ENCODE measurements at regions not wholly inside any gene's neighbourhood (a gene's known extent, or its start where the extent isn't known, plus 50 kb on each side); places are given as distances from the start of the nearest gene placed in this dataset.
"Not testable (repeated sequence)": the region's sequence is repeated elsewhere in the genome, so short reads cannot be mapped to it uniquely, and the experiment has no call there.

- DNase-seq: no peak
These were observed 175.8 kb upstream of the ATP10B start for GRCh38 chr5:161027763-161028162.

DNA sequence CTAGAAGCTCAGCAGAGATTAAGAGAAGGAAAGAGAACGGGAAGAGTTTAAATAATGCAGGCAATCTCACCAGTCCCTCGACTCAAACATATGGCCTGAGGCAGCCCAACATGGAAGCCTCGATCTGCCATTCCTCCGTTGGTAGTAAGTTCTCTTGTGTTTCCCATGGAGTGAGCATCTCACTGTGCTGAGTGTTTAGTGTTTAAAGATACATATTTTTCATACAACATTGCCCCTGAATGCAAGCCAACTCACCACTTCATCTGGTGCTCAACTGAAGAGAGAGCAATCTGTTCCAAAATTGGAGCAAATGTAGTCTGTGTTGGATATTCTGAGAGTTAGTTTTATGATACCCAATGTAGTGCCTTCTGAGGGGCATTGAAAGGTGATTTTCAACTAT is 171.5 kb upstream of the ATP10B start:
- DNase-seq: no peak

GRCh38 chr5:161022151-161022550 is 170.1 kb upstream of the ATP10B start:
- DNase-seq: no peak

- no peak for DNase-seq
These were observed 157.8 kb upstream of the ATP10B start for GRCh38 chr5:161009817-161010216.

- DNase-seq: no peak
These were observed 157.2 kb upstream of the ATP10B start for GRCh38 chr5:161009194-161009593.

DNA sequence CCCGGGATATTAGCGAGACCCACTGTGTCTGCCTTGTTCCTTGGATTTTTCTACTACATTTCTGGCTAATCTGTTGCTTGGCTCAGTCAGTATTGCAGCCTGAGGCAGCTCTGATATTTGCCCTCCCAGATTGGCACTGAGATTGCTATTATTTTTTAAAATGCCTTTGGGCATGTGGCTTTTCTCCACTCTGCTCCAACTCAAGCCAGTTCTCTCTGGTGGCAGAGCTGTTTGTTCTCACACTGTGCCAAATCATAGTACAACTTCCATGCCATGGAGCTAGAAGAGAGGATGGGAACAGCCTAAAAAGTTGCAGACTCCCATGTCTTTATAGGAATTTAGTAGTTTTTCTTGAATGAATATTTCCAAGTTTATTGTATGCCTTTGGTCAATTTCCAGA is 155.9 kb upstream of the ATP10B start:
- DNase-seq: no peak

- DNase-seq: no peak
These were observed 150.6 kb upstream of the ATP10B start for GRCh38 chr5:161002571-161003074.

- DNase-seq: no peak
These were observed 149.6 kb upstream of the ATP10B start for GRCh38 chr5:161001604-161002003.

DNA sequence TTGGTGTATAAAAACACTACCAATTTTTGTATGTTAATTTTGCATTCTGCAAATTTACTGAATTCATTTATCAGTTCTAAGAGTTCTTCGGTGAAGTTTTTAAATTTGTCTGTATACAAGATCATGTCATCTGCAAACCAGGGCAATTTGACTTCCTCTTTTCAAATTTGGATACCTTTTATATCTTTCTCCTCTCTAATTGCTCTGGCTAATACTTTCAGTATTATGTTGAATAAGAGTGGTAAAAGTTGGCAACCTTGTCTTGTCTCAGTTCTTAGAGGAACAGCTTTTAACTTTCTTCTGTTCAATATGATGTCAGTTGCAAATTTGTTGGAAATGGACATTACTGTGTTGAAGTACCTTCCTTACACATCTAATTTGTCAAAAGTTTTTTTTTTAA is 149.1 kb upstream of the ATP10B start:
- DNase-seq: not testable (repeated sequence)

DNA sequence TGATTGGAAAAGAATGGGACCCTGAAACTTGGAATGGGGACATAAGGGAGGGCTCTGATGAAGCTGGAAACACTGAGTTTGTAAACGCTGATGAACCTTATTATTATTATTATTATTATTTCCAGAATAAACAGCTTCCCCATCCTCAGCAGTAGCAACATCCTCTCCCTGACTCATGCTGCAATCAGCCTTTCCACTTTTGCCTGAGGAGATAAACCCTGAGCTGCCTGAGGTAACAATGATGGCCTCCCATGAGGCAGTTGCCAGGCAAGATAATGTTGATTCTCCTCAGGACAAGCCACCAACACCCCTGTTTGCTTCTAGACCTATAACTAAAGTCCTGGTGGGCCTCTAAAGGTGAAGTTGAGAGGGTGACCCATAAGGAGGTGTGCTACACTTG is 139.2 kb upstream of the ATP10B start:
- no peak for DNase-seq

- DNase-seq: no peak
These were observed 127.4 kb upstream of the ATP10B start for GRCh38 chr5:160979385-160979784.

DNA sequence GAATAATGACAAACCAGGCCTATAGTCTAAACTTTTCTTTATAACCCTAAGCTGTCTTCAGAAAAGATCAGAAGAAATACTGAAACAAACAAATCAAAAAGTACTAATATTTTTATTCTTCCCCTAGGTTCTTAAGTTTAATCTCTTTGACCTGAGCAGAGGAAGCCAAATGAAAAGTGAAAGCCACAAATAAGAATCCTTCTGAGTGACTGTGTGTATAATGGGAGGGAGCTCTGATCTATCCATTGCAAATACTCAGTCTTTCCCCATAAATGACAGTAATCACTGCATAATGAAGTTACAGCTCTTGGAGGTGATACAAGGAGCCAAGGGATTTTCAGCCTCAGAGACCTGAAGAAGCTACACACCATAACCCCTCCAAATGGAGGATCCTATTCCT is 126.9 kb upstream of the ATP10B start:
- DNase-seq: no peak

DNA sequence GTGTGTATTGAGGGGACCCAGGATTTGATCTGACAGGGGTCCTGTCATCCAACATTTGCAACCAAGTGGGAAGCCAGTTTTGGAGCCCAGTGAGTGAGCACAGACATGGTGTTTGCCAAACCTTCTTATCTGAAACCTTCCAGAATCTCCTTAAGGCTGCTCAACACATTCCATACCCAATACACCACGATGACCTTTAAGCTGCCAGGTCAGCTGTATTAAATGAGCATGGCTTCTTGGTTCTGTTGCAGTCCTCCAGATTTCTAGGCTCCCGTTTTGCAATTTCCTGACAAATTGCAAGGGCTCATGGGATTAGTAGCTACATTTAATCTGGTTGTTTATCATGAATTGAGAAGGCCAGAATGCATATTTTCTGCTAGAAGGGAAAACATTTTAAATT is 124.2 kb upstream of the ATP10B start:
- DNase-seq: no peak

DNA sequence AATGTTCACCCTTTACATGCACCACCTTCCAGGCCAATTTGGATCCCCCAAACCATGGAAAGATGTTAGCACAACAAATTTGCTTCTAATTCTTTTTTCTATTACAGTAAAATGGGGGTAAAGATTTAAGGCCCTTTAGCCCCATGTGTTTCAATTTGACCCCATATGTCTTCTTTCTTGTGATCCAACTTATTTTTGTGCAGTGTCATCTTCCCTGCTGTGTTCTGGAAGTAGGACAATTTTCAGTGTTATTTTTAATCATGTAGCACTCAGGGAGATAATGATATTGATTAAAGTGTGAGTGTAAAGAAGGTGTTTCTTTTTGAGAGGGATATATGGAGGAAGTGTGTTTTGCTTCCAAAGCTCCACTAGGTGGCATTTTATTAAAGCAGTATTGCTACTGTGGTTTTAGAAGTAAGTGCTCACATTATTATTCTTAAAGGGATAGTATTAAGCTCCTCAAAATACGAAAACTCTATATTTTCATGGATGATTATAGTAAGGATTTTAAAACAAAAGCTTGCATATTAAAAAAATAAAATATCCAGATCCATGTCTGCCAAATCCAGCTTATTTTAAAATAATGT is 118.7 kb upstream of the ATP10B start:
- no peak for DNase-seq

DNA sequence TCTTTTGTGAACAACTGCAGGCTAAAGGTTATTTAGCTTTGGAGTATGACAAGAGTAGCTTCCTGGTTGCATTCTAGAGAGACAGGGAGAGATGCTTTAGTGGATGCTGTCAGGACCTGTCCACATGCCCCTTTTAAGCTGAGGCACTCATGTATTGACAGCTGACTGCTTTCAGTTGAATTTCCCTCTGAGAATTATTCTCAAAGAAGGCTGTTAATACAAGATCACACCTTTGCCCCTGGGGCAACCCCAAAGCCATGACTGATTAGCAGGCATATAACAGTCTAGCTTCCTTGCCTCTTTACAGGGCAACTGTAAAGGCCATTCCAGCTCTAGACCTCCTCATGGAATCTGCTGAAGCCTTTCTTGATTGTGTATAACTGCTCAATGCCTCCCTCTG is 117.6 kb upstream of the ATP10B start:
- no peak for DNase-seq

DNA sequence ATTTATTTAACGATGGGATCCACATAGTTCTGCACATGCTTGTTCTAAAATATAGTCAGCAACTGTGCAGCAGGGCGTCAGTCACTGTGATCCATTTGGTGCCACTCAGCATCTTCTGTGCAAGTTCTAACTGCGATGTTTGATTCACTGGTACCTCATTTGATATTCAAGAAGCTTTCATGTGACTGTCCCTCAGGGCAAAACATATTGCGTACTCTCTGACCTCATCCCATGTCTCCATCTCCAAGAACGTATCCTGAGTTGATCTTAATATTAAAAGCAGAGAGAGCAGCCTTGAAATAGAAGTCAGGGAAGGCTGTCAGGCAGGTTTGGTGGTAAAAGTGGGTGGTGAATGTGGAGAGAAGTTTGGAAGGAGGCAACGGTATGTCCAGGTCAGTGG is 116.5 kb upstream of the ATP10B start:
- no peak for DNase-seq

DNA sequence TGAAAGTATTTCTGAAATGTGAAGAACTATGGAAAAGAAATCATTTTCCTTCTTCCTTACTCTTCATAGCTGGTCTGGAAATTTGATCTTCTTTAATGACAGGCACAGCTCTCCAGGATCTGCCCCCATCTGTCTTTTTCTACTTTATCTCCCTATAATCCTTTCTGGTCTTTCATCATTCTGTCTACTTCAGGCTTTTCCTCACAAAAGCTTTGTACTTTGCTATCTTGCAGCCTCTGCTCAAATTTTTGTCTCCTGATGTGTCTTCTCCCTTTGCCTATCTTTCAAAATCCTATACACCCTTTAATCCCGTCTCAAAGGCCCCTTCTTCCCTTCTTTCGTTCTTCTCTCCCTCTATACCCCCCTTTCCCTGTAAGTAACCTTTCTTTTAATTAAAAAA is 114.9 kb upstream of the ATP10B start:
- DNase-seq: no peak

DNA sequence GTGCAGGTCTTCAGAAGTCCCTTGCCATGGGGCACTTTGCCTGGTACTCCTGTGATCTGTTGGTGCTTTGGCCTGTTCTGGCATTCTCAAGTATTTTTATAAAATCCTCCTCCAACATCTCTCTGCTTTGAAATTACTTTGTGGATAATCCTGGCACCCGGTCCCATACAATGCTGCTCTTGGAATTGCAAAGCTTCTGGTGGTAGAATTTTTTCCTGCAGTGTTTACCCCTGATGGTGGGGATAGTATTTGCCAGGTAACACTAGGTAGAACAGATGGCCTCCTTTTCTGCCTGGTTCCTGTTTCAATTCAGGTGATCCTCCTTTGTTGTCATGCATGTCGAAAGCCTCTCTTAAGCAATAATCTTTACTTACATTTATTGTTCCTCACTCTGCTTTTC is 109.8 kb upstream of the ATP10B start:
- no peak for DNase-seq

DNA sequence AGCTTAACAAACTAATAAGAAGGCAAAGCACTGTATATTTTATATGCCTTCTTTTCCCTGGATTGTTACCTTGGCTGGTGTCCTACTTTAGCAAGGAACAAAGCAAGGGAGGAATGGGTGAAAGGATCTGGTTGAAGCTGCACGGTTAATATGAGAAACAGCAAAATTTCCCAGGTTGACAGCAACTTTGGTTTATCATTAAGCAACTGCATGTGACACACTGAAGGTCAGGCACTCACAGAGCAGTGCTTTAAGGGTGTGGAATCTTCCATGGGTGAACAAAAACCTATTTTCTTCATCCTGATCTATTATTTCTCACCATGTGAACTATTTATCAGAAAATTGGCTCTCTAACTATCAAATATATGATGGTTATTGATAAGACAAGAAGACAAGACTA is 109.0 kb upstream of the ATP10B start:
- no peak for DNase-seq

GRCh38 chr5:160960592-160960991 is 108.6 kb upstream of the ATP10B start:
- DNase-seq: no peak

DNA sequence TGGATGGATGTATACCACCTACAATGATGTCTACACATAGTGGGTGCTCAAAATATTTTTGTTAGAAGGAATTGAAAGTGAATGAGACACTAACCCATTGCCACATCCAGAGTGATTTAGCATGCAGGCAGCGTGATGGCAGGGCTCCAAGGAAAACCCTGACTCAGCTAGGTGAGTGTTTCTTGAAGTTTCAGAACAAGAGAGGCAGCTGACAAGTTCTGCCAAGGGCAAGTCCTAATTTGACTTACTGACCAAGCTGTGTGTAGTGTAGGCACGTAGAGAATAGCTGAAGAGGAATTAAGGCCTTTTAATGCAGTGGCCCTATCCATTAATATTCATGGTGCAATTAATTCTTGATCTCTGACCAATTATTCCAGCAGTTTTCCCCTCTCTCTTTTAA is 107.8 kb upstream of the ATP10B start:
- DNase-seq: no peak

DNA sequence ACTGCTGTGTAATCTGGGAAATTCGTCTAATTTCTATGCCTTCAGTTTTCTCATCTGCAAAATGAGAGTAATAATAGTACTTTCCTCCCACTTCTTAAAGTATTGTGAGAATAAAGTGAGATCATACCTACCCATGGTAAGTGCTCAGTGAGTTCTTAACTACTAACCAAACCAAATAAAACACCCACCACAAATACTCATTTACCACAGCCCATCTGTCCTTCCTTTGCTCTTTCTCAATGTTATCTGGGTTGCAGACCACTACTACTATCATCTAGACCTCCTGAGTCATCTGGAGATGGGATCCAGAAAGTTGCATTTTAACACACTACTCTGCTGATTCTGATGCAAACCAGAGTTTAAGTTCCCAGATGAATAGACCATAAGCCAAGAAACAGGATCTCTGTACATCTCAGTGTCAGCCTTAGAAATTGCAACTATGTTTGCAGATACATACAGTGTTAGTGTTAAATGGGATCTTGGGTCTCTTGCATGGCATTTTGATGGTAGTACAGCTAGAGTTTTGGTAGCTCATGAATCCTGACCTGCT is 105.4 kb upstream of the ATP10B start:
- DNase-seq: no peak

- no peak for DNase-seq
These were observed 104.0 kb upstream of the ATP10B start for GRCh38 chr5:160956051-160956450.

GRCh38 chr5:160950311-160950710 is 98.3 kb upstream of the ATP10B start:
- no peak for DNase-seq

- DNase-seq: no peak
These were observed 88.7 kb upstream of the ATP10B start for GRCh38 chr5:160940725-160941124.
